ENCODE measurements at regions not wholly inside any gene's neighbourhood (a gene's known extent, or its start where the extent isn't known, plus 50 kb on each side); places are given as distances from the start of the nearest gene placed in this dataset.

- TF ChIP-seq GATA3 (IDR thresholded peaks at IDR 0.05; ENCODE audit: low read depth, low read length) = no peak
- no peak for TF ChIP-seq GATA2 (IDR thresholded peaks at IDR 0.05; ENCODE audit: low read depth, low read length)
Measured at GRCh38 chr2:59034837-59035236, 793.7 kb upstream of the FANCL start.
